Smooth muscle cell (in vitro differentiated cells): ENCODE measurements at regions not wholly inside any gene's neighbourhood (a gene's known extent, or its start where the extent isn't known, plus 50 kb on each side); places are given as distances from the start of the nearest gene placed in this dataset.

Experiments
- DNase-seq: peaks from one replicate; lab custom pipeline; 2025; ENCODE audit not compliant: unreplicated experiment; lab: John Stamatoyannopoulos, UW
- H2AFZ ChIP-seq: fragments of 200-600 bp; sonication (generic); 2 replicates; pipeline ENCODE4 v1.6.0; 2016; ENCODE audit warnings: antibody characterized with exemption, low read depth, mild to moderate bottlenecking
- H3F3A ChIP-seq: fragments of 200-600 bp; sonication (generic); 2 replicates; pipeline ENCODE4 v1.6.0; 2017; ENCODE audit warnings: antibody characterized with exemption, low read depth
- H3K27ac ChIP-seq: fragments of 200-600 bp; sonication (generic); 2 replicates; pipeline ENCODE4 v1.5.1; 2016; ENCODE audit warnings: low read depth, mild to moderate bottlenecking
- H3K27me3 ChIP-seq: fragments of 200-600 bp; sonication (generic); 2 replicates; pipeline ENCODE4 v1.6.1; 2016; ENCODE audit warnings: low read depth, mild to moderate bottlenecking
- H3K36me3 ChIP-seq: fragments of 200-600 bp; sonication (generic); 2 replicates; pipeline ENCODE4 v1.5.1; 2016; ENCODE audit warnings: low read depth
- H3K4me1 ChIP-seq: fragments of 200-600 bp; sonication (generic); 2 replicates; pipeline ENCODE4 v1.5.1; 2016; ENCODE audit warnings: low read depth
- H3K4me2 ChIP-seq: fragments of 200-600 bp; sonication (generic); 2 replicates; pipeline ENCODE4 v1.6.0; 2016; ENCODE audit warnings: mild to moderate bottlenecking
- H3K4me3 ChIP-seq: fragments of 200-600 bp; sonication (generic); 2 replicates; pipeline ENCODE4 v1.5.1; 2016; ENCODE audit warnings: mild to moderate bottlenecking
- H3K79me2 ChIP-seq: fragments of 200-600 bp; sonication (generic); 2 replicates; pipeline ENCODE4 v1.6.0; 2016; ENCODE audit warnings: low read depth, mild to moderate bottlenecking
- H3K9ac ChIP-seq: fragments of 200-600 bp; sonication (generic); 2 replicates; pipeline ENCODE4 v1.6.0; 2016; ENCODE audit warnings: low read depth
- H3K9me3 ChIP-seq: fragments of 200-600 bp; sonication (generic); replicated peaks from 2 replicates; pipeline ENCODE4 v1.5.1; 2016; ENCODE audit warnings: low read depth
- H4K20me1 ChIP-seq: fragments of 200-600 bp; sonication (generic); 2 replicates; pipeline ENCODE4 v1.6.0; 2016; ENCODE audit warnings: low read depth
- CTCF ChIP-seq: fragments of 200-600 bp; sonication (generic); IDR thresholded peaks from 2 replicates; pipeline ENCODE4 v1.5.1; 2017; ENCODE audit warnings: borderline replicate concordance, mild to moderate bottlenecking, antibody characterized with exemption; ENCODE audit not compliant: insufficient read depth, poor library complexity, severe bottlenecking
- WGBS: methylation state at CpG from one replicate; pipeline ENCODE4 v1.1.7; 2016; ENCODE audit warnings: low lambda C conversion rate; 5-methylcytosine and 5-hydroxymethylcytosine counted together

GRCh38 chr3:132912416-132912753, 125.8 kb upstream of the TMEM108 start:
- Histone ChIP-seq H3F3A (no peaks in the 10 kb centered on the region), H3K4me2 (no peak overlapping the region), H3K36me3 (no peaks in the 10 kb centered on the region), H2AFZ (peak overlapping the region; percentile 1), H3K79me2 (no peaks in the 10 kb centered on the region), H3K27ac (no peak overlapping the region), H3K9ac (no peak overlapping the region), H3K27me3 (no peaks in the 10 kb centered on the region), H3K9me3 (no peaks in the 10 kb centered on the region), H3K4me1 (no peaks in the 10 kb centered on the region), H4K20me1 (no peaks in the 10 kb centered on the region), H3K4me3 (no peak overlapping the region)
- 86% methylated on average over 3 of the region's 3 CpGs for WGBS
- DNase-seq, result no peak
- no peak for TF ChIP-seq CTCF

GRCh38 chr3:132911741-132912415, 126.3 kb upstream of the TMEM108 start:
- Histone ChIP-seq H3K36me3 (no peaks in the 10 kb centered on the region), H4K20me1 (no peaks in the 10 kb centered on the region), H3K9me3 (no peaks in the 10 kb centered on the region), H3K9ac (no peak overlapping the region), H3K4me1 (no peaks in the 10 kb centered on the region), H3K79me2 (no peaks in the 10 kb centered on the region), H3F3A (no peaks in the 10 kb centered on the region), H2AFZ (peak overlapping the region; percentile 1), H3K4me2 (no peak overlapping the region), H3K4me3 (no peak overlapping the region), H3K27ac (no peak overlapping the region), H3K27me3 (no peaks in the 10 kb centered on the region)
- DNase-seq, result no peak
- no peak for TF ChIP-seq CTCF
- WGBS, result 50% methylated on average over 4 of the region's 4 CpGs

- no peak overlapping the region for H3K27ac ChIP-seq
- no peaks in the 10 kb centered on the region for H3K36me3 ChIP-seq
- TF ChIP-seq CTCF, result no peak
- no peak overlapping the region for H2AFZ ChIP-seq
- H3K4me1 ChIP-seq, result no peaks in the 10 kb centered on the region
- H3K4me2 ChIP-seq, result no peak overlapping the region
- H4K20me1 ChIP-seq, result no peaks in the 10 kb centered on the region
- H3K9ac ChIP-seq, result no peak overlapping the region
- DNase-seq, result no peak
- H3K9me3 ChIP-seq, result no peaks in the 10 kb centered on the region
- 94% methylated on average over 10 of the region's 10 CpGs for WGBS
- H3K4me3 ChIP-seq, result no peak overlapping the region
- no peaks in the 10 kb centered on the region for H3F3A ChIP-seq
- H3K79me2 ChIP-seq, result no peaks in the 10 kb centered on the region
- H3K27me3 ChIP-seq, result no peaks in the 10 kb centered on the region
These were observed 130.9 kb upstream of the TMEM108 start for GRCh38 chr3:132907293-132907692.

- H3K4me3 ChIP-seq, result no peak overlapping the region
- no peak overlapping the region for H3K9ac ChIP-seq
- no peaks in the 10 kb centered on the region for H3K9me3 ChIP-seq
- H3K27ac ChIP-seq, result no peak overlapping the region
- H3K79me2 ChIP-seq, result no peaks in the 10 kb centered on the region
- no peak overlapping the region for H3K4me2 ChIP-seq
- TF ChIP-seq CTCF, result no peak
- H3F3A ChIP-seq, result no peaks in the 10 kb centered on the region
- no peak overlapping the region for H2AFZ ChIP-seq
- no peaks in the 10 kb centered on the region for H3K36me3 ChIP-seq
- H4K20me1 ChIP-seq, result no peaks in the 10 kb centered on the region
- no peaks in the 10 kb centered on the region for H3K4me1 ChIP-seq
- no peak for DNase-seq
- H3K27me3 ChIP-seq, result no peaks in the 10 kb centered on the region
These were observed 137.7 kb upstream of the TMEM108 start for GRCh38 chr3:132900481-132900880.
